Calu3 (cell line): ENCODE measurements at regions not wholly inside any gene's neighbourhood (a gene's known extent, or its start where the extent isn't known, plus 50 kb on each side); places are given as distances from the start of the nearest gene placed in this dataset.

Experiments used
- BruUV-seq: library from RNA; stranded (reverse); fragments of 400-500 nt; replicated peaks from 2 replicates; lab custom pipeline; 2021; lab: Mats Ljungman, UMichigan
- CTCF ChIA-PET: fragments of 300-600 bp; sonication (Branson Sonifier 250); formaldehyde crosslinking; loops from one replicate; lab custom pipeline; 2022; ENCODE audit warnings: antibody characterized with exemption; lab: Charles Lee
- DNase-seq: peaks from one replicate; pipeline ENCODE4 v3.0.0; 2022
- H3K27ac Mint-ChIP-seq: one replicate; pipeline ENCODE4 v1.8.0; 2022; ENCODE audit warnings: mixed read lengths; ENCODE audit not compliant: unreplicated experiment
- H3K27me3 Mint-ChIP-seq: one replicate; pipeline ENCODE4 v1.8.0; 2022; ENCODE audit warnings: mixed read lengths; ENCODE audit not compliant: unreplicated experiment
- H3K36me3 Mint-ChIP-seq: one replicate; pipeline ENCODE4 v1.8.0; 2022; ENCODE audit warnings: mild to moderate bottlenecking, moderate library complexity, mixed read lengths; ENCODE audit not compliant: insufficient read depth, unreplicated experiment
- H3K4me1 Mint-ChIP-seq: one replicate; pipeline ENCODE4 v1.8.0; 2022; ENCODE audit warnings: mild to moderate bottlenecking, low read depth, mixed read lengths; ENCODE audit not compliant: unreplicated experiment
- H3K4me3 Mint-ChIP-seq: one replicate; pipeline ENCODE4 v1.8.0; 2022; ENCODE audit warnings: mild to moderate bottlenecking, low read depth, moderate library complexity, mixed read lengths; ENCODE audit not compliant: unreplicated experiment
- H3K9me3 Mint-ChIP-seq: one replicate; pipeline ENCODE4 v1.8.0; 2022; ENCODE audit warnings: low read depth, mixed read lengths; ENCODE audit not compliant: unreplicated experiment
- intact Hi-C: fragments of 100-400 bp; cut with micrococcal nuclease; formaldehyde crosslinking; loops from one replicate; pipeline ENCODE4 v1.10.0; 2022; ENCODE audit not compliant: unreplicated experiment
- TF ChIP-seq, protein P1 (sequence below): fragments of 200-600 bp; IDR thresholded peaks from one replicate; pipeline ENCODE4 v1.8.0; 2022; ENCODE audit warnings: antibody characterized with exemption; ENCODE audit not compliant: unreplicated experiment

DNA sequence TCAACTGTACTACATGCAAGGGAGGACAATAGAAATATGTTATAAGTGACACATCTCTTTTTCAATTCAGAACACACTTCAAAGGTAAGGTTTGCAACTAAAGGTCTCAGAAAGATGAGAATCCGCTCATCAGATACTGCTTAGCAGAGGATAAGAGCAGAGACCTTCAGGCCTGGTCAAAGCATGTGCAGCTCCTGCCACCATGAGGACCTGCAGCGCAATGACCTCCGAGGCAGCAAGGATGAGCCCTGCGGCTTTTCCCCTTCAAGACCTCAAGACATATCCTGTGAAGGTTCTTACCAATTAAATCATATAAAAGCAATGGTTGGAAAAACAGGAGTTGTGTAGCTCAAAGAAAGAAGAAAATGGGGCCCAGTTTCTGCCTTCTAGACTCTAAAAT lies 135.8 kb downstream of the TRIM36 start:
- no peak overlapping the region for H3K4me3 Mint-ChIP-seq
- H3K36me3 Mint-ChIP-seq = no peaks in the 10 kb centered on the region
- TF ChIP-seq, protein P1, sequence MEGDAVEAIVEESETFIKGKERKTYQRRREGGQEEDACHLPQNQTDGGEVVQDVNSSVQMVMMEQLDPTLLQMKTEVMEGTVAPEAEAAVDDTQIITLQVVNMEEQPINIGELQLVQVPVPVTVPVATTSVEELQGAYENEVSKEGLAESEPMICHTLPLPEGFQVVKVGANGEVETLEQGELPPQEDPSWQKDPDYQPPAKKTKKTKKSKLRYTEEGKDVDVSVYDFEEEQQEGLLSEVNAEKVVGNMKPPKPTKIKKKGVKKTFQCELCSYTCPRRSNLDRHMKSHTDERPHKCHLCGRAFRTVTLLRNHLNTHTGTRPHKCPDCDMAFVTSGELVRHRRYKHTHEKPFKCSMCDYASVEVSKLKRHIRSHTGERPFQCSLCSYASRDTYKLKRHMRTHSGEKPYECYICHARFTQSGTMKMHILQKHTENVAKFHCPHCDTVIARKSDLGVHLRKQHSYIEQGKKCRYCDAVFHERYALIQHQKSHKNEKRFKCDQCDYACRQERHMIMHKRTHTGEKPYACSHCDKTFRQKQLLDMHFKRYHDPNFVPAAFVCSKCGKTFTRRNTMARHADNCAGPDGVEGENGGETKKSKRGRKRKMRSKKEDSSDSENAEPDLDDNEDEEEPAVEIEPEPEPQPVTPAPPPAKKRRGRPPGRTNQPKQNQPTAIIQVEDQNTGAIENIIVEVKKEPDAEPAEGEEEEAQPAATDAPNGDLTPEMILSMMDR = no peak
- peaks cover 13% of the 10 kb centered on the region for H3K27me3 Mint-ChIP-seq
- no TSS peak for BruUV-seq
- DNase-seq = peak; percentile 7
- H3K27ac Mint-ChIP-seq = no peak overlapping the region
- CTCF ChIA-PET = interaction anchor here (1.1 kb wide), 1 partner anchor 1422 kb away, joined by 4 read pairs; no protein-coding TSS in a partner anchor
- intact Hi-C loops = no loop called here
- H3K4me1 Mint-ChIP-seq = no peaks in the 10 kb centered on the region
- H3K9me3 Mint-ChIP-seq = peaks cover 7% of the 10 kb centered on the region

DNA sequence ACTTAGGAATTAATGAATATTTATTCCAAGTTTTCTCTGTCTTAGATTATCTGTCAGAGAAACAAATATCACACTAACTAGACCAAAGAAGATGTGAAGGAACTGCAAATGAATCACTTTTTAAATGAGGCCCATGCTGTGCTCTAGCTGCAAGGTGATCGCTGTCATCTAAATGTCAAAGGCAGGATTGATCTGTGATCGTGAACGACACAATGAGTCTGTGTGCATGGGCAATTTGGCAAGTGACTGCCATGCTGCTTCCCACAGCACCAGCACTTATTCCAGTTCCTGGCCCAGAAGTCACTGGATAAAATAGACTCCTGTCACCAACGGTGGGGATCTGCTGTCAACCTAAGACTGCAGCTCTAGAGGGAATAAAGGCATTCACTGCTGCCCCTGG lies 141.2 kb downstream of the TRIM36 start:
- H3K27me3 Mint-ChIP-seq = peaks cover 31% of the 10 kb centered on the region
- no peaks in the 10 kb centered on the region for H3K36me3 Mint-ChIP-seq
- intact Hi-C loops = no loop called here
- CTCF ChIA-PET = no interaction called here
- TF ChIP-seq, protein P1 = no peak
- DNase-seq = no peak
- no peak overlapping the region for H3K27ac Mint-ChIP-seq
- H3K9me3 Mint-ChIP-seq = no peaks in the 10 kb centered on the region
- H3K4me3 Mint-ChIP-seq = no peak overlapping the region
- H3K4me1 Mint-ChIP-seq = no peaks in the 10 kb centered on the region
- BruUV-seq = no TSS peak

DNA sequence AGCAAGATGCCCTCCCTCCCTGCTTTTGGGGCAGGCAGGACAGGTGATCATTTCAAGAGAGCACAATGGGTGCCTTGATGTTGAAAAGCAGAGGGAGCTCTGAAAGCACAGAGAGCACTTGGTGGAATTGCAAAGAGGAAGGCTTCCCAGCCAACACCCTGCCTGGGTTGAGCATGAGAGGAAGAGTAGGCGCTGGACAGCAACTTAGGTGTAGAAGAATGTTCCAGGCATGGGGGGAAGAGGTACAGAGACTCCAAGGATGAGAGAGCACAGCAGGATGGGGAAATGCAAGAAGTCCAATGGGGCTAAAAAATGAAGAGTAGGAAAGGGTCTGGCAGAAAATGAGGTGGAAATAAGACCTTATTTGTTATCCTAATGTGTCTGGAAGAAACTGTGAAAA lies 144.8 kb downstream of the TRIM36 start:
- no peaks in the 10 kb centered on the region for H3K36me3 Mint-ChIP-seq
- intact Hi-C loops = no loop called here
- BruUV-seq = no TSS peak
- H3K9me3 Mint-ChIP-seq = no peaks in the 10 kb centered on the region
- no peak overlapping the region for H3K27ac Mint-ChIP-seq
- H3K4me1 Mint-ChIP-seq = no peaks in the 10 kb centered on the region
- no peak for DNase-seq
- H3K4me3 Mint-ChIP-seq = no peak overlapping the region
- peaks cover 19% of the 10 kb centered on the region for H3K27me3 Mint-ChIP-seq
- TF ChIP-seq, protein P1 = no peak
- CTCF ChIA-PET = no interaction called here

DNA sequence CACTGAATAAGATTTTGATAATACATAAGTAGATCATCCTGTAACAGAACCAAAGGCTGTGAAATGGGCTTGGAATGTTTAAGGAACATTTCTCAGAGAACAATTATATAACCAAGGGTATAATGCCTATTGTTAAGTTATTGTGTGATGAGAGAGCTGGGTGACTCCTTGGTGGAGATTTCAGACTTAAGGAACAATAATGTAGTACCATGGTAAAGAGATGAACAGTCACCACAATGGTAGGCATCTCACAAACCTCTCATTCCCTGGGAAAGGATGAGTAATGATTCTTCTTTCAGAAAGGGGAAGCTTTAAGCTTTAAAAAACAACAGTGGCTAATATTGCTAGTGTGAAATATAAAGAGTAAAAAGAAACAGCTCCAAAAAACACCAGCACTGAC lies 147.4 kb downstream of the TRIM36 start:
- TF ChIP-seq, protein P1 = no peak
- no peaks in the 10 kb centered on the region for H3K4me1 Mint-ChIP-seq
- H3K9me3 Mint-ChIP-seq = no peaks in the 10 kb centered on the region
- DNase-seq = no peak
- no TSS peak for BruUV-seq
- intact Hi-C loops = no loop called here
- H3K27me3 Mint-ChIP-seq = peaks cover 19% of the 10 kb centered on the region
- no peak overlapping the region for H3K4me3 Mint-ChIP-seq
- no peak overlapping the region for H3K27ac Mint-ChIP-seq
- CTCF ChIA-PET = interaction anchor here (0.6 kb wide), 1 partner anchor 159 kb away, joined by 4 read pairs; no protein-coding TSS in a partner anchor
- no peaks in the 10 kb centered on the region for H3K36me3 Mint-ChIP-seq
